Ureter (tissue), 1 donor: ENCODE measurements at regions not wholly inside any gene's neighbourhood (a gene's known extent, or its start where the extent isn't known, plus 50 kb on each side); places are given as distances from the start of the nearest gene placed in this dataset.

Source experiments
- DNase-seq: peaks from one replicate; pipeline ENCODE4 v3.0.0-alpha.2; 2020; ENCODE audit warnings: low spot score
- donor health status: DM: yes; HTN: yes; CAD: no.

DNA sequence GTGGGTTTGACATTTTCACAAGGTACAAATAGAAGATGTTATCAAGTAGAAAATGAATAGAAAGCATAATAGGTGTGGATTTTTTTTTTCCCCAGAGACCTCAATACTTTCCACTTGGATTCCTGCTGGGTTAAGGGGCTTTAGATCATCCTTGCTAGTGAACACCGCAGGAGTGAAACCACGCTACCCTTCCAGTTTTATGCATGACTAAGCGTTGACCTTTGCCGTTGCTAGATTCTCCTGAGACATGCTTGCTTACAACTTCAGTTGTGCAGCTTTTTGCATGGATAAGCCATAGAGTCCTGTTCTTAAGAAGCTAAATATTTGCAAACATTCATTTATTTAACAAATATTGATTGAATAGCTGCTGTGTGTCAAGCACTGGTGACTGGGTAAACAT lies 299.7 kb upstream of the LMCD1 start:
- no peak for DNase-seq

DNA sequence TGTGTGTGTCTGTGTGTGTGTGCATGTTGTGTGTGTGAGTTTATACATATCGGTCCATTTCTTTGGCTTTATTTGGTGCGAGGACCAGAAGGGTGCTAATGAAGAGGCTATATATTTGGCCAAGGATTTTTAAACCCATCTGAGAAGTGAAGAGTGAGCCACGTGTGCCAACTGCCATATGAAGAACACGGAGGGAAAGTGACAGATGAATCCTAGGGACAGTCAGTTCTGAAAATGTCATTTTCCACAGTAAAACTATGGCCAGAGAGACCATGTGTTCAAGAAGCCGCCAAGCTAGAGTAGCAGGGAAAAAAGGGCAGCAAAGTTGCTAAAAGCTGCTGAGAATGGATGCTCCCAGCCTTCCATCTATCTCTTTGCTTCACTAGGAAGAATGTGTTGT lies 297.3 kb upstream of the LMCD1 start:
- no peak for DNase-seq

DNA sequence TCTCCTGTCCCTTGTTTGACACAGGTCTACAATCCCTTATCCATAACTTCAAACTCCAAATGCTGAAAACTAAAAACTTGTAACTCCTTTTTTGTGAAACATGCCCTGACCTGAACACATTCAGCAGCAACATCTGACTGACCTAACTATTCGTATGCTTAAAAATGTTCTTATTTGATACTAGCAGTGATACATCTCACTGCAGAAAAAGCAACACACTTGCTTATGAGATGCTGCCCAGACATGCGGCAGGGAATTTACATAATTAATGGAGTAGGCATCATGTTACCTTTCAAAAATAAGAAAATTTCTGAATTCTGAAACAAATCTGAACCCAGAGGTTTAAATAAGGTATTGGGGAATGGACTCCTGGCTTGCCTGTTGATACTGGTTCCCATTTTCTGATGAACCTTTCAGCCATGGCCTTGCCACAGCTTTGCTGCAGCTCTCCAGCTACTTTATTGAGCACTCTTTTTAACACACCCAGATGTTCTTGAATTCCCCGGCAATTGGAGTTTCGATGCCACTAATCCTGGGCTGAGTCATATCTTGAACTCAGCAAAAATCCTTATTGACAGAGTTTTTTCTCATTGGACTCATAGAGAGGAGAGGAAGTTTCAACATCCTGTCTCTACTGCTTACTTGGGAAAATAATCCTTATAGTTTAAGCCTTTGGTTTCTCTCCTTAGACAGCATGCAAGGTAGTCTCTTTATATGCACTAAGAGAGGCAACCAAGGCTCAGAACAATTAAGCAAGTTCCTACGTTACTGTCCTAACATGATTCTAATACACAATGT lies 296.6 kb upstream of the LMCD1 start:
- DNase-seq, result no peak

DNA sequence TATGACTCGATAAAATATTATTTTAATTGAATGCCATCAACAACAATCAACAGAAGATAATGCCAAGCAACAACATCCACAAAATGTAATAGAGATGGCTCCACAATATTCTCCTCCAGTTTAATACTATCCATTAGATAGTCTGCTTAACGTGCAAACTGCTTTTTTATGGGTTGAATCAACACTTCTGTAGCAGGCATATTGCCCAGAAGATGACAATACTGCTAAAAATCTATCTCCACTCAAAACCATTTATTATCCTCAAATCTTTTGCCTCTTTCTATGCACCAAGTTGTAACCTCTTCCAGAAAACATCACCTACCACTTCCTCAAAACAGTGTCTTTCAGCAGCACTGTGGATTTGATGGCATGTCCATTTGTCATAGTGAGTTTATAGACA lies 295.7 kb upstream of the LMCD1 start:
- DNase-seq, result no peak

DNA sequence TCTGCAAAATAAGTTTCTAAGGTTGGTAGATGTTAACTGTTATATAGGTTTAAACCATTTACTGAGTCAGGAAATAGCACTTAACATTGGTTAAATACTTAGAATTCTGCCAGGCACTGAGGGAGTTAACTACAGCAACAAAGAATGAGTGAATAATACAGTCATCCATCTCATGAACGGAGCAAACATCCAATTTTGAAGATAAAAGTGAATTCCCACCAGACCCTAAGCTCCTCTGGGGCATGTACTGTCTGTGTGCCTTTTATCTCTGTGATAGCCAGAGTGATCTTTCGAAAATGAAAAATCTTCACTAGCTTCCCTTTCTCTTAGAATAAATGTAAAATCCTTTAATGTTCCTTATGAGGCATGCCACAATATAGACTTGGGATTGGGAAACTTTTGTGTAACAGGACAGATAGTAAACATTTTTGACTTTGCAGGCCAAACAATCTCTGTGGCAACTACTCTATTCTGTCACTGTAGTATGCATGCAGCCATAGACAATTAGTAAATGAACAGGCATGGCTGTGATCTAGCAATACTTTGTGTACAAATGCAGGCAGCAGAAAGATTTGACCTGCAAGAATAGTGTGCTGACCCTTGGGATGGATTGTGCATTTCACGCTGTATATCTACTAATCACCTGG lies 294.5 kb upstream of the LMCD1 start:
- no peak for DNase-seq

DNA sequence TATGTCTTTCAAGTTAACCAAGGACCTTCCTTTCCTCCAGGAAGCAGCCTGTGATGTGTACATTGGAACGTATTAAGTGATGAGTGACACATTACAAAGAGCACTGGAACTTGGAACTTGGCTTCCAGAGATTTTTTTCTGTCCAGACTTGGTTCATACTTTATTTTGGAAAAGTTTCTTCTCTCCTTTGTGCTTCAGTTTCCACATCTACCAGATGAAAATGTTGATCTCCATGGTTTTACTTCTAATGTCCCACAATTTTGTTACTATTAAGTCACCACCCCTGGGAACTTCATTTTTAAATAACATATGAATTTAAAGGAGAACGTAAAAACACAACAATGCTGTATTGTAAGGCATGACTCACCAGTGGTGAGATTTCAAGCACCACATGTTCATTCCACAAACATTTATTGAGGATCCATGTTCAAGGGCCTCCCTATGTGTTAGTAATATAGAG lies 290.7 kb upstream of the LMCD1 start:
- DNase-seq, result no peak

DNA sequence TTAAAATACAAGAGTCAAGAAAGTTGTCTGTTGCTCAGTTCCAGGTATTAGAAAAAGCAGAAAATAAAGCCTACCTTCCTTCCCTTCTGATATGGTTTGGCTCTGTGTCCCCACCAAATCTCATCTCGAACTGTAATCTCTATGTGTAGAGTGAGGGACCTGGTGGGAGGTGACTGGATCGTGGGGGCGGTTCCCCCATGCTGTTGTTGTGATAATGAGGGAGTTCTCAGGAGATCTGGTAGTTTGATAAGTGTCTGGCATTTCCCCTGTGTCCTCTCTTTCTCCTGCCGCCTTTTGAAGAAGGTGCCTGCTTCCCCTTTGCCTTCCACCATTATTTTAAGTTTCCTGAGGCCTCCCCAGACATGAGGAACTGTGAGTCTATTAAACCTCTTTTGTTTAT lies 288.8 kb upstream of the LMCD1 start:
- no peak for DNase-seq

DNA sequence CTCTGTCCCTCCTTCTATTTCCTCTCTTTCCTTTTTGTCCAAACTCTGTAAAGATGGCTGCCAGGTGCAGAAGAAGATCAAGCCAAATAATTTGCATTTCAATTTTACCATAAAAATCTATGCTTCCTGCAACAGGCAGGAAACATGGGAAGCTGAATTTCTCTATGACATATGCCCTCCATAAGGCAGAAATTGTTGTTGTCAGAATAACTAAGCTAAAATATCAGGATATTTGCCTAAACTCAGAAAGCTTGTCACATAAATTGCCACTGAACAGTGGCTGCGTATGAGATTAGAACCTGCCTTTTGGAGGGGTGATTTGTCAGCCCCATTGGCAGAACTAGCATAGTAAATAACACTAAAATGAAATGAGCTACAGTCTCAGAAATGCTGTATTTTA lies 288.3 kb upstream of the LMCD1 start:
- no peak for DNase-seq

DNA sequence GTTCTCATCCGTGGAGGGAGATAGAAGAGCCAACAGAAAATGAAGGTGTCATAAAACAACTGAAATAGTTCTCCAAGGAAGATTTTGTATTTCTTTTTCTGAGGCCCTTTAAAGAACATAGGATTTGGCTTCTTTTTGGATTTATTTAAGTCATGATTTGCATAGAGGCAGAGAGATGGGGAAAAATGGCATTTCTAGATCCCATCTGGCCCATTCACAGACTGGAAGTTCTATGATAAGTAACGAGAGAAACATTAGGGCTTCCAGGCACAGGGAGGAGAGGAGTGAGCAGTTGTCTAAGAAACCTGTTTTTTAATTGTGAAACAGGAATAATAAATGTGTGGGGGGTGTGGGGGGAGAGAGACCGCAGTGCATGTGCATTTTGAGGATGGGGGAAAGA lies 285.8 kb upstream of the LMCD1 start:
- DNase-seq, result no peak

DNA sequence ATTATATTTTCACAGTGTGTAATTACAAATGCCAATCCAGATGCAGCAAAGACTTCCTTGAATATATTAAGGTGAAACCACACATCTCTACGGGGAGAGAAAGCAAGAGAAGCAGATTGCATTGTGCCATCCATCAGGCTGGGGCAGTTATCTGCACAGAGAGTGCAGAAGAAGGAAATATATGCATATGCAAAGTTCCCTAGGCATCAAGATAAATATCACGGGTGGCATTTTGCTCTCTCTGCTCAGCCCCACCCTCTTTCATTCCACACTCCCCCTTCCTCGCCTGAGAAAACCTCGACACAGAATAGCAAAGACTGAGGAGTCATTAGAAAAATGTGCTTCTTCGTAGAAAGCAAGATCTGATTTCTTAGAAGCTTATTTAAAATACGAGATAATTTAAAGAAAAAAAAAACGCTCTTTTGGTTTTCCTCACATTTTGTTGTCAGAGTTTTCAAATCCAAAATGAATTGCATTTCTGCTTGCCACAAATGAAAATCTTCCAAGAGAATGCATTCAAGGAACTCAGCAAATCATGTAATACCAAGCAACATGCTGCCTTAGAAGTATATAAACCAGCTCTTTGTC lies 283.2 kb upstream of the LMCD1 start:
- no peak for DNase-seq

DNA sequence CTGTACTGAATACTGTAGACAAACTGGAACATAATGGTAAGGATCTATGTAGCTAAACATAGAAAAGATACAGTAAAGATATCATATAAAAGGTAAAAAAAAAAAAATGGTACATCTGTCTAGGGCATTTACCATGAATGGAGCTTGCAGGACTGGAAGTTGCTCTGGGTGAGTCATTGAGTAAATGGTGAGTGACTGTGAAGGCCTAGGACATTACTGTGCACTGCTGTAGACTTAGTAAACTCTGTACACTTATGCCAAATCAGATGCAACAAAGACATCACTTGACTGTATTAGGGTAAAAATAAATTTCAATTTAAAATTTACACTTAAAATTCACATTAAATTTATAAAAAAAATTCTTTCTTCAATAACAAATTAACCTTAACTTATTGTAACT lies 281.3 kb upstream of the LMCD1 start:
- DNase-seq, result no peak

DNA sequence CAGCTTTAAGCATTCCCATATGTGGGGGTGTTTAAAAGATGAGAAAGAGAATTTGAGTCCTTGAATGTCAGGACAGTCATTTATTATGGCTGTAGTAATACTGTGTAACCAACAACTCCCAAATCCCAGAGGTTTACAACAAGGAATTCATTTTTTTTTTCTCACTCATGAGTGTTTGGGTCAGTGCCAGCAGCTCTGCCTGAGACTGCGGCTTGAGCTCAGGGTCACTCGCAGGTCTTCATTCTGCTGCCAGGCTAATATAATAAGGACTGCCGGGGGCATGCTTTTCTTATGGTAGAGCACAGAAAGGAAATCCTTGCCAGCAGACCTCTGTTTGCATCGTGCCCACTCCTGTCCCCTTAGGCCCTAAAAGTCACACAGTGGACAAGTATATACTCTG lies 277.9 kb upstream of the LMCD1 start:
- DNase-seq, result no peak

DNA sequence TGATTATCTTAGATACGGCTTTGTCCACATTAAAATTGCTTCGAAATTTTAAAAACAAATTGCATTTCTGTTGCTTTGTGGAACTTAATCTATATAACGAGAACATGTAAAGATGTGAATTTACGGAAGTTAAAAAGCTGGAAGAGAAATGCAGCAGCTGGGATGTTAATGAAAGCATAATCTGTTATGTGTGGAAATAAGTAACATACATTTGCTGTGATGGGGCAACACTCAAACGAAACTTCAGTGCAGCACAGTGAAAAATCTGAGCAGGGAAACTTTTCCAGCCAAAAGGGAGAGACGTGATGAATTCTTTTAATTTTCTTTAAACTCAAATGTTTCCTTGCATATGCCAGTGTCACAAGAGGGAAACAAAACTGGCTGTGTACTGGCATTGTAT lies 276.7 kb upstream of the LMCD1 start:
- no peak for DNase-seq

DNA sequence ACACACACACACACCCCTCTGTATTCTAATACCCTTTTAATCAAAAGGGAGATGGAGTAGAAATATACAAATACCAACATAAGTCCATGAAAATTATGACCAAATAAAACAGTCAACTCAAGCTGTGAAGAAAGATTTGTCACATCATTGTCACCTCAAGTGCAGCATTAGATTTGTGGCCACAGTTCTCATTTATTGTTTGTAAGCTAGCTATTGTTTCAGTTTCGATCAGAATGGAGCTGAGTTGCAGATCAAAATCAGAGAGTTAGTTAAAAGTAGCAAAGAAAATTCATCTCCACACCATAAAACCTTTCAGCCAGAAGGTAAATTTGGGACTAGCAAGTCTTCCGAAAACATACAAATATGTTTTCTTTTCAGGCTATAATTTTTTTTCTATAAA lies 267.7 kb upstream of the LMCD1 start:
- no peak for DNase-seq

DNA sequence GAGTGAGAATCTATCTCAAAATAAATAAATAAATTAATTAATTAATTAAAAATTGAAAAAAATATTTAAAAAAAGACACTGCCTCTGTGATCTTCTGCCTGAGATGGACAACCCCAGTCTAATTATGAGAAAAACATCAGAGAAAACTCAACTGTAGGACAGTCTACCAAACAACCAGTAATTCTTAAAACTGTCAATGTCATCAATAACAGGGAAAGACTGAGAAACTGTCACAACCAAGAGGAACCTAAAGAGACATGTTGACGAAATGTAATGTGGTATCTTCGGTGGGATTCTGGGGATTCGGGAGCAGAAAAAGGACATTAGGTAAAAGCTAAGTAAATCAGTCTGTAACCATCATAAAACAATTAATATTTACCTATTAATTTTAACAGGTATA lies 265.4 kb upstream of the LMCD1 start:
- no peak for DNase-seq

DNA sequence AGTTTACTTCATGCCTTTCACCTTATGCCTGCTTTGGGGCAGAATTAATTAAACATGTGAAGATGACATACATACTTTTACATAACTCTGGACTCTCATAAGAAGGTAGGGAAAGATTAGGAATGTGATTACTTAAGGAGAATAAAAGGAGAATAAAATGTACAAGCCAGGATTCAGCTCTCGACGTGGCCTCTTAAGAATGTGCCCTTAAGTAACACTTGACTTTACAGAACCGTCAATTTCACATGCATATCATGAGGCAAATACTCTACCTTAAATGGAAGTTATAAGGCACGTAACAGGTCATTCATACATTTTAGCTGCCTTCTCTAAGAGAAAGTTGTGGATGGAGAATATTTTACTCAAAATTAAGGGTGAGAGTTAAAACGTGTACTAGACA lies 263.7 kb upstream of the LMCD1 start:
- no peak for DNase-seq

DNA sequence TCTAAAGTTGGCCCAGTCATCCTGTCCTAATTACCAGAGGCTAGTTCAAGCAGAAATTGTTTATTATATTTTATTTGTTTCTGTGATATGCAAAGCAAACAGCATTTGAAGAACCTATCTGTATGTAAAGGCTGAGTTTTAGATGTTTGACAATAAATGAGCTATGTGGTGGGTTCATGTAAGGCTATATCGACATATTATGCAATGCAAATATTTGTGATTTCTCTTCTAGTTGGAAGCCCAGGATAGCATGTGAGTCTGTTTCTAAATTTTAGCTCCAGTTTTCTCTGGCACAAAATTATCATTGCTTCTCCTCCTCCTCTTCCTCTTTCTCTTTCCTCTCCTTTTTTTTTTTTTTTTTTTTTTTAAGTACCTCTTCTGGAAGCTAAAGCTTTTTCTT lies 263.2 kb upstream of the LMCD1 start:
- no peak for DNase-seq

DNA sequence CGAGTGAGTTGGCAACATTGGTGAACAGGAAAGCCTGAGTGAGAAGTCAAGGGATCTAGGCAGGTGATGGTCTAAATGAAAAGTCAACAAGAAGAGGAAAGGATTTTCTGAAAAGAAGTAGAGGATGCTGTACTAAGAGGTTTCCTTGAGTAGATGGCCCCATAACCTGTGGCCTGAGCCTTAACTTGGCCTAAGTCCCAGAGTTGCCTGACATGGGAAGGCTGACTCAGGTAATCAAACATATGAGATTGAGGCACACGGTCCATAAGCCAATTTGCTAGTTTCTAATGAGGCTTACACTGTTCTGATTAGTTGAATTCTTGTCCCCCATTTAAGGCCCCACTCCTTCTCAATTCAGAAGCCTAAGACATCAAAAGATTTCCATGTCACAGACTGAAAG lies 262.5 kb upstream of the LMCD1 start:
- no peak for DNase-seq

DNA sequence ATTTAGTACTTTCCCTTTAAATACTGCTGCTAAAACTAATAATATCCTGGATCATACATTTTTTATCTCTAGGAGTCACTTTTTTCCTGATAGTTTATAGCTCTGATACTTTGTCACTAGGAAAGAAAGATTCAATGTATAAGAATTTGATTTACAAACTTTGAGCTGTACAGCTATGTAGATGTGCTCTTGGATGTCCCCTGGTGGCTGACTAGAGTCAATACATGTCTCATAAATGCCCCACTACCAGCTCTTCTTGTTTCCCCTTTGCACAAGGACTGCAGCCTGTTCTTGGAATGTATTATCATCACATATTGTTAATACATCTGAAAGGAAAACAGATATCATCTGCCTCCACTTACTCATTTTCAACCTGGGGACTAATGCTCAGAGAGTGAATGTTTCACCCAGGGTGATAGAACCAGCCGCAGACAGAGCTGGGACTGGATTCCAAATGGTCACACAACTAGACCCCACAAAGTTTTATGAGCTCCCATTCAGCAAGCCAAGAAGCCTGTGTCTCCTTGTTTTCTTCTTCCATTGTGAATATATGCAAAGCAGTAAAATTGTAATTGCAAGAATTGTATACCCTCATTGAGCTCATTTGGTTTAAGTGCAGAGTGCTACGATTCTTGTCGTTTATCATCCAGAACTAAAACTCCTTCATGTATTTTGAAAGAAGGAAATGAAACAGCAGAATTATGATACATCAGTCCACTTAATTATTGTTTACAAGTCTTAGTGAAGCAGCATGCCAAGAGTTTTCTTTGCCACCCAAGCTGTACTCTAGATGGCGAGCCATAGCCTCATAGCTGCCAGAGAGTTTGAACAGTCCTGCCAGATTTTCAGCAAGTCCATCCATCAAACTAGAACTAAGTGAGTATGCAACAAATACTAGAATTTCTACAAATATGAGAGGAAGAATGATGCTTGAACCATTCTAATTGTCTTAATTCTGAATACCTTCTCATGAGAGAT lies 261.6 kb upstream of the LMCD1 start:
- no peak for DNase-seq

DNA sequence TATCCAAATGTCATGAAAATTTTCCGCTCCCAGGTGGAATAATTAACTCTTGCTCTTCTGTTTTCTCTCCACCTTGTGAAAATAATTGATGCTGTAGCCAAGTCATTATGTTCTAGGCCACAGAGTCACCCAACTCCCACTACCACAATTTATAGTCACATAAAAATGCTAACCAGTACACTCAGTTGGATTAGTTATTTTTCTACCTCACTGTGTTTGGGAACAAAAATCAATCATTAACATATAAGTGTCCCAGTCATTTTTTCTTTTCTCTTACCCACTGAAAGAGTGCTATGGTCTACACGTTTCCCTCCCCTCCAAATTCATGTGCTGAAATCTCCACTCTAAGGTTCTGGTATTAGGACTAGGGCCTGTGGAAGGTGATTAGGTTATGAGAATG lies 255.6 kb upstream of the LMCD1 start:
- DNase-seq, result no peak

DNA sequence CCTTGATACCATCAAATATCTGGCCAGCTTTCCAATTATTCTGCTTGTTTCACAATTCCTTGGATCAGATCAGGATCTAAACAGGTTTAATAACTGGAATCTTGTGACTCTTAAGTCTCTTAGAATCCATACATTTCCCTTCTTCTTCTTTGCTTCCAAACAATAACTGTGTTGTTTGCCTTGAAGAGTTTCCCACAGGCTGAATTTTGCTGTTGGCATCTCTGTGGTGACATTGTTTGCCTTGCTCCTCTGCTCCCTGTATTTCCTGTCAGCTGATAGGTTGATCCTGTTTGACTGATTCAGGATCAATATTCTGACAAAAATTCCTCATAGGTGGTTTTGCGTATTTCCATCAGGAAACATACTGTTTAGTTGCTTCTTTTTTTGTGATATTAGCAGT lies 248.4 kb upstream of the LMCD1 start:
- DNase-seq, result no peak

DNA sequence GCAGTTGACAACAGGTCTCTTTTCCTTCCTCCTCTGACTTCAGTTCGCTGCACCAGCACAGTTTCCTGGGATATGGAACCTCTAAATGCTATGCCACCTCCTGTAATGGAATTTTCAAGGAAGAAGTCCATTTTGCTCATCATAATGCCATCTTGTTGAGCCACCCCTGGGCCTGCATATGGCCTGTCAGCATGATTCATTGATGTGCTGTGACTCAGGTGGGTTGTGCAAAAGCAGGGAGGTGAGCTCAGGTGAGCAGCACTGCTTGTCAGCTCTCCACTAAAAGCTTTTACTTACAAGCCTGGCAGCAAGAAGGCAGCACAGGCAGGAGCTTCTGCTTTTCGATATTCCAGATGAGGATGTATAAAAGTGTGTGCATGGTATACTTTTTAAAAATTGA lies 247.1 kb upstream of the LMCD1 start:
- DNase-seq, result no peak
